Spleen (tissue), 11 donors: ENCODE measurements at regions not wholly inside any gene's neighbourhood (a gene's known extent, or its start where the extent isn't known, plus 50 kb on each side); places are given as distances from the start of the nearest gene placed in this dataset.

ENCODE experiments used
- DNase-seq: peaks from one replicate; pipeline ENCODE4 v3.0.0-alpha.2; 2020
- H3K27ac ChIP-seq, 8 donors: fragments of 200-600 bp; sonication (generic) in 7 of 8; 1 replicate in 4 of 8; 2 replicates in 4 of 8; pipeline versions ENCODE4 v1.5.0 to v1.8.0; 2016 to 2021; ENCODE audit warnings: inconsistent platforms in 4 of 8, mild to moderate bottlenecking in 4 of 8, moderate library complexity in 1 of 8
- H3K27me3 ChIP-seq, 7 donors: fragments of 200-600 bp; sonication (generic) in 6 of 7; replicated peaks in 1 of 7; 1 replicate in 4 of 7; 2 replicates in 3 of 7; pipeline versions ENCODE4 v1.5.0 to v1.8.0; 2016 to 2021; ENCODE audit warnings: inconsistent platforms in 3 of 7, mild to moderate bottlenecking in 1 of 7
- H3K36me3 ChIP-seq, 6 donors: fragments of 200-600 bp; sonication (generic) in 5 of 6; 1 replicate in 4 of 6; 2 replicates in 2 of 6; pipeline versions ENCODE4 v1.5.0 to v1.8.0; 2016 to 2021; ENCODE audit warnings: inconsistent platforms in 2 of 6
- H3K4me1 ChIP-seq, 6 donors: fragments of 200-600 bp; sonication (generic) in 5 of 6; 1 replicate in 3 of 6; 2 replicates in 3 of 6; pipeline versions ENCODE4 v1.5.0 to v1.8.0; 2016 to 2021; ENCODE audit warnings: inconsistent platforms in 3 of 6
- H3K4me3 ChIP-seq, 8 donors: fragments of 200-600 bp; sonication (generic) in 7 of 8; 1 replicate in 4 of 8; 2 replicates in 4 of 8; pipeline versions ENCODE4 v1.5.0 to v1.8.0; 2016 to 2021; ENCODE audit warnings: inconsistent platforms in 4 of 8, mild to moderate bottlenecking in 4 of 8, moderate library complexity in 2 of 8
- H3K9me3 ChIP-seq, 8 donors: fragments of 200-600 bp; sonication (generic) in 7 of 8; 1 replicate in 4 of 8; 2 replicates in 4 of 8; pipeline versions ENCODE4 v1.5.0 to v1.8.0; 2016 to 2021; ENCODE audit warnings: inconsistent platforms in 4 of 8
- POLR2A ChIP-seq, 3 donors: fragments of 450-650 bp; IDR thresholded peaks; one replicate each; pipeline ENCODE4 v1.5.1; 2017; ENCODE audit warnings: antibody characterized with exemption in 3 of 3, mild to moderate bottlenecking in 1 of 3
- POLR2AphosphoS5 ChIP-seq, 3 donors: sonication (generic); formaldehyde crosslinking; IDR thresholded peaks; one replicate each; pipeline ENCODE4 v1.5.1; 2017; ENCODE audit warnings: antibody characterized with exemption in 3 of 3
- WGBS, 5 donors: extraction: QIAGEN DNeasy Blood & Tissue Kit in 3 of 5; methylation state at CpG; one replicate each; pipeline versions ENCODE4 v1.1.5 to v1.1.7; 2013 to 2018; 5-methylcytosine and 5-hydroxymethylcytosine counted together
- intact Hi-C: fragments of 100-400 bp; cut with DNase I; formaldehyde crosslinking; loops from one replicate; pipeline ENCODE4 v1.15.0; 2023; ENCODE audit warnings: low total_unique reads
- TF ChIP-seq, protein P1 (sequence below), 11 experiments: fragments of 200-600 bp in 7 of 11; fragments of 450-650 bp in 4 of 11; sonication (generic) in 4 of 11; IDR thresholded peaks in 8 of 11; conservative IDR thresholded peaks in 3 of 11; 1 replicate in 7 of 11; 2 replicates in 4 of 11; pipeline versions ENCODE4 v1.4.0 to v1.8.0; 2016 to 2021; ENCODE audit warnings: antibody characterized with exemption in 11 of 11, inconsistent platforms in 4 of 11, mild to moderate bottlenecking in 1 of 11
- donor health status: healthy with polysubstance abuse.
- donor health status: DM: no; HTN: no; CAD: no; lungs with moderate emphysema.
- donor health status: DM: no; HTN: no; CAD: no.
- donor health status: Bipolar disorder and iron deficiency.
- donor health status: healthy.
- donor health status: DM: no; HTN: no; CAD: no.
- donor health status: DM: yes; HTN: yes; CAD: no.

DNA sequence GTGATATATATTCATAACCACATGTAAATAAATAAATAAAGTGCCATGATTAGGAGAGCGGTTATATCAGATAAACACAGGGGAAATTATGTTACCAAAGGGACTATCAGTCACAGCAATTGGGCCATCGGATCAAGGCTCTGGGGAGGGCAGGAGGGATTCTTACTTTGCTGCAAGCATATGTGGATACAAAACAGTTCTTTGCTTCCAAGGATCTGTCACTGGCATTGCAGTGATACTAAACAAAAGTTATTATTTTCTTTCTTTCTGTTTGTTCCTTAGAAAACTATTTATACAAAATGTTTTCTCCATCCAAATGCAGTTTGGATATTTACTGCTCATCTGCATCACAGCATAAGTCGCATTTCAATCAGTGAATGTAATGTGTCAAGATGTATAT, 188.4 kb upstream of the MGMT start:
- H3K4me3 ChIP-seq: no peak overlapping the region
- H3K36me3 ChIP-seq: no peaks in the 10 kb centered on the region
- DNase-seq: no peak
- no peak overlapping the region for H3K27ac ChIP-seq
- no peaks in the 10 kb centered on the region for H3K4me1 ChIP-seq
- no peak for TF ChIP-seq POLR2AphosphoS5 (IDR thresholded peaks at IDR 0.05)
- 91 to 99% (median 95%) methylated on average over 3 of the region's 3 CpGs for whole genome bisulfite sequencing, 5 donors
- intact Hi-C loops: no loop called here
- H3K9me3 ChIP-seq: peaks cover 0 to 9% (median 5%) of the 10 kb centered on the region in 8 donors
- peaks cover 0 to 17% (median 0%) of the 10 kb centered on the region in 7 donors for H3K27me3 ChIP-seq

DNA sequence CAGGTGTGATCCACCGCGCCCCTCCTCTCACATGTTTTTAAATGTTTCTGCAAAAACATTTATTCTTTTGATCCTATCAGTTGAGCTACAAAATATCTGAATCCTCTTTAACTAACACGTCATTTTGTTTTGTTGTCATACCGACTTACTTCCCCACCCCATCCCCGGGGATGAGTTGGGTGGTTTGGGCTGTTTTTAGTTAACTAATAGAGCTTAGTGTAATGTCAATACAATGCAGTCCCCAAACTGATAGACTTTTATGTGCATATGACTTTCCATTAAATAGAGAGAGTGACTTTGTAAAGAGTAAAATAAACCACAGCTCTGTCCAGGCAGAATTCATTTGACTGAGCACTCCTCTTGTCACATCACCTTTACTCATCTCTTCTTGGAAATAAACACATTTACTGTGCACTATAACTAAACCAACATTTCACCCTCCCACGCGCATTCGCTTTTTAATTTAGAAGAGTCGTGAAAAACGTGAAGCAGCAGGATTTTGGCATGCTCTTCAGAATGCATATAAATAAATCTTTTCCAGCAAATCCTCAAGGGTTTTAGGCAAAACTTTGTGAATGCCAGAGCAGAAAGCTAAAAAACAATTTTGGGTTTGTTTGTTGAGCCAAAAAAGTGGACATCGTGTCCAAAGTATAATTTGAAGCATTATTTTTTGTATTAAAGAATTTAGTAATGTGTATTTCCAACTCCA, 187.4 kb upstream of the MGMT start:
- Histone ChIP-seq H3K4me3 (no peak overlapping the region), H3K27ac (no peak overlapping the region), H3K27me3 (peaks cover 0 to 17% (median 0%) of the 10 kb centered on the region in 7 donors), H3K9me3 (peaks cover 0 to 9% (median 5%) of the 10 kb centered on the region in 8 donors), H3K36me3 (no peaks in the 10 kb centered on the region), H3K4me1 (no peaks in the 10 kb centered on the region)
- no peak for TF ChIP-seq POLR2AphosphoS5 (IDR thresholded peaks at IDR 0.05)
- no peak for TF ChIP-seq POLR2A (IDR thresholded peaks at IDR 0.05)
- TF ChIP-seq, protein P1, sequence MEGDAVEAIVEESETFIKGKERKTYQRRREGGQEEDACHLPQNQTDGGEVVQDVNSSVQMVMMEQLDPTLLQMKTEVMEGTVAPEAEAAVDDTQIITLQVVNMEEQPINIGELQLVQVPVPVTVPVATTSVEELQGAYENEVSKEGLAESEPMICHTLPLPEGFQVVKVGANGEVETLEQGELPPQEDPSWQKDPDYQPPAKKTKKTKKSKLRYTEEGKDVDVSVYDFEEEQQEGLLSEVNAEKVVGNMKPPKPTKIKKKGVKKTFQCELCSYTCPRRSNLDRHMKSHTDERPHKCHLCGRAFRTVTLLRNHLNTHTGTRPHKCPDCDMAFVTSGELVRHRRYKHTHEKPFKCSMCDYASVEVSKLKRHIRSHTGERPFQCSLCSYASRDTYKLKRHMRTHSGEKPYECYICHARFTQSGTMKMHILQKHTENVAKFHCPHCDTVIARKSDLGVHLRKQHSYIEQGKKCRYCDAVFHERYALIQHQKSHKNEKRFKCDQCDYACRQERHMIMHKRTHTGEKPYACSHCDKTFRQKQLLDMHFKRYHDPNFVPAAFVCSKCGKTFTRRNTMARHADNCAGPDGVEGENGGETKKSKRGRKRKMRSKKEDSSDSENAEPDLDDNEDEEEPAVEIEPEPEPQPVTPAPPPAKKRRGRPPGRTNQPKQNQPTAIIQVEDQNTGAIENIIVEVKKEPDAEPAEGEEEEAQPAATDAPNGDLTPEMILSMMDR (IDR thresholded peaks at IDR 0.05 in 8 of 11, conservative IDR thresholded peaks at IDR 0.05 in 3 of 11): no peak
- 76 to 86% (median 80%) methylated on average over 11 of the region's 11 CpGs for WGBS, 5 donors
- no peak for DNase-seq
- intact Hi-C loops: no loop called here

DNA sequence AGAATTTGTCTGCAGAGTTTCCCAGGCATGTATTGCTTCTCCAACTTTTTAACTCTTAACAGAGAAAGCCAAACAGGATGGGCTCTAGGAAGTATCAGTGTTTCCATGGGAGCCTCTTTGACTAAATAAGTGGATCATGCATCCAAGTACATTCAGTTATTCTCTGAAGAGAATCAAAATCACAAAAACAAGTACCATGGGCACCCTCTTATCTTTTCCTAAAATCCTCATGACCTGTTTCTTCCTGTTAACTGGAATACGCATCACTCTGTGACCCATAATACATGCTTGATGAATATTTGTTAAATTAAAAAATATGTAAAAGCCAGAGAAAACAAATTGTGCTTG, 186.9 kb upstream of the MGMT start:
- intact Hi-C loops: no loop called here
- Histone ChIP-seq H3K27ac (no peak overlapping the region), H3K36me3 (no peaks in the 10 kb centered on the region), H3K9me3 (peaks cover 0 to 9% (median 5%) of the 10 kb centered on the region in 8 donors), H3K4me3 (no peak overlapping the region), H3K27me3 (peaks cover 0 to 17% (median 0%) of the 10 kb centered on the region in 7 donors), H3K4me1 (no peaks in the 10 kb centered on the region)
- 73 to 86% (median 76%) methylated on average over 1 of the region's 1 CpG for WGBS, 5 donors
- TF ChIP-seq, protein P1 (IDR thresholded peaks at IDR 0.05 in 8 of 11, conservative IDR thresholded peaks at IDR 0.05 in 3 of 11): no peak
- TF ChIP-seq POLR2AphosphoS5 (IDR thresholded peaks at IDR 0.05) (no peak), POLR2A (IDR thresholded peaks at IDR 0.05) (no peak)
- no peak for DNase-seq

DNA sequence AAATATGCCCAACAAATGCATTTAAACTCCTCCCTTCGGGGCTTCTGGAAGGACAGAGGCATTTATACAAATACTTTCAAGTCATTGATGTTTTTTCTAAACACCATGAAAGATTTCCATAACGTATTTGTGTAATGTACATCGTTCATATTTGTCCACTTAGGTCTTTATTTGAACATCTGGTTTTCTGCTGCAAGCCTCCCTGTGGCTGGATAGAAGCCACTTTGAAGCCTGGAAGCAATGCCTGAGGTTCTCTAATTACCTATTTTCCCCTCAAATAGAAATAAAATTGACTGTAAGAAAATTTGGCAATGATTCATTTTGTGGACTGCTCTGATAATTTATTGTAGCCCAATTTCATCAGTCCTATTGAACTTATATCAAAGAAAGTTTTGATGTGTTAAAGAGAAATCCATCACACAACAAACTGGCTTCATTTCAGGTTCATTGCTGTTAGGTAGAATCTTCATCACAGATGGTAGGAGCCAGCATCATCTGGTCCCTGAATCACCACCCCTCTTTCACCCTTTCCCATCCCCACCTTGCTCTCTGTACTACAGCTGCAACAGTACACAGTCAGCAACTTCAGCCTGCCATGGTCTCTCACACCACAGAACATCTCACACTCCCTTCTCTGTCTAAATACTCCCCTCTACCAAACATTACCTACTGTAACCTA, 186.0 kb upstream of the MGMT start:
- H3K9me3 ChIP-seq: peaks cover 0 to 9% (median 5%) of the 10 kb centered on the region in 8 donors
- no peak overlapping the region for H3K27ac ChIP-seq
- DNase-seq: no peak
- TF ChIP-seq POLR2AphosphoS5 (IDR thresholded peaks at IDR 0.05) (no peak), POLR2A (IDR thresholded peaks at IDR 0.05) (no peak)
- TF ChIP-seq, protein P1 (IDR thresholded peaks at IDR 0.05 in 8 of 11, conservative IDR thresholded peaks at IDR 0.05 in 3 of 11): no peak
- H3K27me3 ChIP-seq: peaks cover 0 to 17% (median 0%) of the 10 kb centered on the region in 7 donors
- no peaks in the 10 kb centered on the region for H3K4me1 ChIP-seq
- intact Hi-C loops: no loop called here
- WGBS, 5 donors: 57 to 82% (median 74%) methylated on average over 3 of the region's 3 CpGs
- H3K36me3 ChIP-seq: no peaks in the 10 kb centered on the region
- H3K4me3 ChIP-seq: no peak overlapping the region
